ENCODE measurements at regions not wholly inside any gene's neighbourhood (a gene's known extent, or its start where the extent isn't known, plus 50 kb on each side); places are given as distances from the start of the nearest gene placed in this dataset.
A peak's percentile ranks its signal among the peaks of the same experiment; 100 is the strongest.

DNA sequence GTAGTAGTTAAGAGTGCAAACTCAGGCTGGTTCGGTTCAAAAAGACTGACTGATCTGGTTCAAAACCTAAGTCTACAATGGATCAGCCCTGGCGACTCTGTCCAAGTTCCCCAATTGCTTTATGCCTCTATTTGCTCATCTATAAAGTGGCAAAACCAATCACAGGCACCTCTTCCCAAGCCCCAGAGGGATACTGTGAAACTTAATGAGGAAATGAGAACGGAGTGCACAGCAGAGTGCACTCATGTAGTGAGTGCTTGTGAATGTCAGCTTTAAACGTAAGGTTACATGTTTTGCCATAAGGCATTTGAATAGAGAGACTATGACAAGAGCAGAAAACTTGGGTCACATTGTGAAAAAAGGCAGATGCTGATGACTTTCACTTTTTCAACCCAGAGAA lies 199.7 kb upstream of the KLF3 start:
- H3K4me3 ChIP-seq (ENCODE audit: low read depth, low read length): no peak overlapping the region
- H3K4me1 ChIP-seq: peaks cover 19% of the 10 kb centered on the region
- H3K9me3 ChIP-seq (ENCODE audit: control insufficient read depth, low read length): no peaks in the 10 kb centered on the region
- H3K79me2 ChIP-seq: no peaks in the 10 kb centered on the region
- no peak overlapping the region for H3K4me2 ChIP-seq (ENCODE audit: low read length)
- no peaks in the 10 kb centered on the region for H3K36me3 ChIP-seq (ENCODE audit: control insufficient read depth, insufficient read depth, low read length)
- TF ChIP-seq CTCF (IDR thresholded peaks at IDR 0.05): no peak
- peak overlapping the region; percentile 16 for H3K27ac ChIP-seq
- H2AFZ ChIP-seq: peak overlapping the region; percentile 18
- no peak overlapping the region for H3K9ac ChIP-seq
- no peaks in the 10 kb centered on the region for H3K27me3 ChIP-seq (ENCODE audit: control insufficient read depth, insufficient read depth, low read length)

DNA sequence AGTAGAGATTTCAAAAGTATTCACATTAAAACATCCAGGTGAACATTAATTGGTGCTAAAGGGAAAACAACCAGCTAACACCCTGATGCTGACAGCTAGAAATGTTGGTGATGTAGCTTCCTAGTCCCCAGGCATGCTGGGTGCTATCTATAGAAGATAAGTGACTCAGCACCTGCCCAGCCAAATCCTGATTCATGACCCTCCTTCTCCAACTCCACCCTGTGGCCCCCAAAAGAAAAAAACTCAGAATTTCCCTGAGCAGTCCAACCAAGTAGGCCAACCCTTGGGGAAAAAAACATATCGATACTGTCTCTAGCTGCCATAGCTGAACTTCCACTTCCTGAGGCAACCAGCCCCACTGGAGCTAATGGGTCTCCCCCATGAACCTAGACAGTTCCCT lies 197.6 kb upstream of the KLF3 start:
- H3K4me2 ChIP-seq (ENCODE audit: low read length): no peak overlapping the region
- H3K36me3 ChIP-seq (ENCODE audit: control insufficient read depth, insufficient read depth, low read length): no peaks in the 10 kb centered on the region
- no peaks in the 10 kb centered on the region for H3K27me3 ChIP-seq (ENCODE audit: control insufficient read depth, insufficient read depth, low read length)
- H3K4me1 ChIP-seq: peaks cover 19% of the 10 kb centered on the region
- no peak for TF ChIP-seq CTCF (IDR thresholded peaks at IDR 0.05)
- no peak overlapping the region for H3K9ac ChIP-seq
- H3K79me2 ChIP-seq: no peaks in the 10 kb centered on the region
- H3K4me3 ChIP-seq (ENCODE audit: low read depth, low read length): no peak overlapping the region
- no peaks in the 10 kb centered on the region for H3K9me3 ChIP-seq (ENCODE audit: control insufficient read depth, low read length)
- no peak overlapping the region for H3K27ac ChIP-seq
- H2AFZ ChIP-seq: no peak overlapping the region

- Histone ChIP-seq H3K79me2 (no peaks in the 10 kb centered on the region), H3K4me1 (peaks cover 19% of the 10 kb centered on the region), H3K4me3 (ENCODE audit: low read depth, low read length) (no peak overlapping the region), H3K4me2 (ENCODE audit: low read length) (no peak overlapping the region), H3K27ac (no peak overlapping the region), H2AFZ (no peak overlapping the region), H3K9ac (no peak overlapping the region), H3K9me3 (ENCODE audit: control insufficient read depth, low read length) (no peaks in the 10 kb centered on the region), H3K36me3 (ENCODE audit: control insufficient read depth, insufficient read depth, low read length) (no peaks in the 10 kb centered on the region), H3K27me3 (ENCODE audit: control insufficient read depth, insufficient read depth, low read length) (no peaks in the 10 kb centered on the region)
- no peak for TF ChIP-seq CTCF (IDR thresholded peaks at IDR 0.05)
Measured at GRCh38 chr4:38467296-38467695, 196.7 kb upstream of the KLF3 start.

DNA sequence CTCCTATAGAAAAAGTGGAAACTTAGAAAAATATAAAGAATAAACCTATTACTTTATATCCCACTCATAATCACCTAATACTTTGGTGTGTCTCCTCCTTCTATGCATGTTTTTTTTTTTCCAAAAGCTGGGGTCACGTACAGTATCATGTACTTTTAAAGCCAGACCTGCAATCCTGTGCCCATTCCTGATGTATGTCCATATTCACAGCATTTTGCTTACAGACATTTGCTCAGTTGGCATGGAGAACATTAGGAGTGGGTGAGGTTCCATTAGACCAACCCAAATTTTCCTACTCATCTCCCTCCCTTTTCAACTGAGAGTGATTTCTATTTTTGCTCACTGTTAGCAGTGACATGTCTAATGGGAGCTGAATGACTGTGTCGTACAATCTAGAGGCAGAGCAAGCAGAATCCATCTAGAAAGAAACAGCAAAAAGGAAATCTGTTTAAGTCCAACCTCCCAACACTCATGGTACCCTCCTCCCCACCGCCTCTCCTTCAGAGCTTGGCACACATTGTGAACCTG lies 195.6 kb upstream of the KLF3 start:
- no peaks in the 10 kb centered on the region for H3K79me2 ChIP-seq
- H2AFZ ChIP-seq: peak overlapping the region; percentile 62
- H3K9me3 ChIP-seq (ENCODE audit: control insufficient read depth, low read length): no peaks in the 10 kb centered on the region
- TF ChIP-seq CTCF (IDR thresholded peaks at IDR 0.05): no peak
- no peaks in the 10 kb centered on the region for H3K36me3 ChIP-seq (ENCODE audit: control insufficient read depth, insufficient read depth, low read length)
- no peak overlapping the region for H3K4me2 ChIP-seq (ENCODE audit: low read length)
- no peak overlapping the region for H3K4me3 ChIP-seq (ENCODE audit: low read depth, low read length)
- no peaks in the 10 kb centered on the region for H3K27me3 ChIP-seq (ENCODE audit: control insufficient read depth, insufficient read depth, low read length)
- no peak overlapping the region for H3K9ac ChIP-seq
- H3K27ac ChIP-seq: peak overlapping the region; percentile 71
- H3K4me1 ChIP-seq: peaks cover 19% of the 10 kb centered on the region

GRCh38 chr4:38469410-38469809 lies 194.6 kb upstream of the KLF3 start:
- Histone ChIP-seq H3K27ac (peak overlapping the region; percentile 71), H3K9ac (no peak overlapping the region), H3K27me3 (ENCODE audit: control insufficient read depth, insufficient read depth, low read length) (no peaks in the 10 kb centered on the region), H3K9me3 (ENCODE audit: control insufficient read depth, low read length) (no peaks in the 10 kb centered on the region), H3K4me2 (ENCODE audit: low read length) (peak overlapping the region; percentile 18), H3K36me3 (ENCODE audit: control insufficient read depth, insufficient read depth, low read length) (no peaks in the 10 kb centered on the region), H3K79me2 (no peaks in the 10 kb centered on the region), H3K4me1 (peaks cover 18% of the 10 kb centered on the region), H3K4me3 (ENCODE audit: low read depth, low read length) (no peak overlapping the region), H2AFZ (peak overlapping the region; percentile 62)
- no peak for TF ChIP-seq CTCF (IDR thresholded peaks at IDR 0.05)
